ENCODE measurements at regions not wholly inside any gene's neighbourhood (a gene's known extent, or its start where the extent isn't known, plus 50 kb on each side); places are given as distances from the start of the nearest gene placed in this dataset.

DNA sequence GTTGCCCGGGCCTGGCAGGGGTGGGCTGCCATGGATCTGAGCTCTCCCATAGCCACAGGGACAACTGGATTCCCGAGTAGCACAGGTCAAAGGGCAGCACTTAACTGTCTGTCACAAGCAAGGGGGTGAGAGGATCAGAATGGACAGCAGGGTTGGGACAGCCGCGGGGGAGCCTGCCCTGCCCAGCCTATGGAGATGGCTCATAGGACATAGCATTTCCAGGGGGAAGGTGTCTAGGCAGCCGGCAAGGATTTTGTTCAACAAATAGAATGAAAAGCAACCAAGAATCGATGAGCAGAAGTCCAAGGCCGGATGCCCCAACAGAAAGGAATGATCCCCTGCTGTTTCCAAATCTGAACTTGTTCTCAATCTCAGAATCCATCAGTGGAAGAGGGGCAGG is 92.9 kb downstream of the RPS6KA4 start:
- TF ChIP-seq CTCF (IDR thresholded peaks at IDR 0.05; ENCODE audit: low read depth, low read length, poor library complexity, severe bottlenecking) (no peak), EZH2phosphoT487 (IDR thresholded peaks at IDR 0.05; ENCODE audit: borderline replicate concordance, low read length) (no peak)

All from DOHH2 (cell line).